ENCODE measurements at regions not wholly inside any gene's neighbourhood (a gene's known extent, or its start where the extent isn't known, plus 50 kb on each side); places are given as distances from the start of the nearest gene placed in this dataset.

- BruUV-seq (replicated peaks) = no TSS peak
- no peak overlapping the region for H3K4me3 ChIP-seq (ENCODE audit: low read depth in 2 of 2, low read length in 2 of 2)
- no peaks in the 10 kb centered on the region; the same call in 1 of the 2 replicates for H3K36me3 ChIP-seq (ENCODE audit: control insufficient read depth, insufficient read depth, low read length)
- no peaks in the 10 kb centered on the region for H3K27me3 ChIP-seq (ENCODE audit: control insufficient read depth, insufficient read depth, low read length)
- no peak for TF ChIP-seq TCF7L2 (IDR thresholded peaks at IDR 0.05; ENCODE audit: low read depth, low read length)
- no peak for TF ChIP-seq SIN3A (IDR thresholded peaks at IDR 0.05; ENCODE audit: borderline replicate concordance, insufficient read depth, low read depth, low read length)
- TF ChIP-seq CTCF (IDR thresholded peaks at IDR 0.05) = no peak
- TF ChIP-seq REST (IDR thresholded peaks at IDR 0.05; ENCODE audit: insufficient read depth in 1 of 2, low read depth in 2 of 2, low read length in 1 of 2) = no peak
- no peak for TF ChIP-seq POLR2AphosphoS5 (IDR thresholded peaks at IDR 0.05; ENCODE audit: low read depth, low read length)
- CTCF ChIA-PET = no interaction called here
- H3K27ac ChIP-seq (ENCODE audit: low read length) = no peak overlapping the region
- no peaks in the 10 kb centered on the region for H3K4me1 ChIP-seq (ENCODE audit: control insufficient read depth, insufficient read depth, low read length)
- H3K9me3 ChIP-seq (ENCODE audit: control insufficient read depth, insufficient read depth, low read depth, low read length) = no peaks in the 10 kb centered on the region
- DNase-seq (ENCODE audit: low read depth, low spot score) (no peak), ATAC-seq (no peak; the same call in 1 of the 2 replicates)
- intact Hi-C loops (cut with micrococcal nuclease; ENCODE audit: unreplicated experiment) (no loop called here), in situ Hi-C loops (cut with HindIII; ENCODE audit: low pct_unique_long_range_greater_than_20kb, low sequenced_read_pairs) (no loop called here)
- POLR2A ChIA-PET = no interaction called here
Measured at GRCh38 chrX:57737881-57738280, 57.8 kb upstream of the NLRP2B start.

Data from Panc1 (cell line).